GM18873 (cell line): ENCODE measurements at regions not wholly inside any gene's neighbourhood (a gene's known extent, or its start where the extent isn't known, plus 50 kb on each side); places are given as distances from the start of the nearest gene placed in this dataset.
"Not testable (repeated sequence)": the region's sequence is repeated elsewhere in the genome, so short reads cannot be mapped to it uniquely, and the experiment has no call there.

Source experiments
- ATAC-seq: cut with Tn5 transposase; IDR thresholded peaks from one replicate; pipeline ENCODE4 v1.9.1; 2021; ENCODE audit warnings: mild to moderate bottlenecking, moderate library complexity, moderate number of reproducible peaks; ENCODE audit not compliant: unreplicated experiment, low FRiP score

GRCh38 chr3:20376665-20377217, 190.7 kb upstream of the SGO1 start:
- ATAC-seq = no peak

- ATAC-seq = no peak
These were observed 189.3 kb upstream of the SGO1 start for GRCh38 chr3:20375302-20375701.

GRCh38 chr3:20370273-20371063, 184.5 kb upstream of the SGO1 start:
- not testable (repeated sequence) for ATAC-seq

GRCh38 chr3:20361000-20361399, 175.0 kb upstream of the SGO1 start:
- no peak for ATAC-seq

- no peak for ATAC-seq
These were observed 167.3 kb upstream of the SGO1 start for GRCh38 chr3:20353286-20353685.

- ATAC-seq = no peak
These were observed 166.7 kb upstream of the SGO1 start for GRCh38 chr3:20352546-20353179.

GRCh38 chr3:20350449-20350848, 164.4 kb upstream of the SGO1 start:
- ATAC-seq = no peak

- no peak for ATAC-seq
These were observed 160.9 kb upstream of the SGO1 start for GRCh38 chr3:20346916-20347315.

- no peak for ATAC-seq
These were observed 160.4 kb upstream of the SGO1 start for GRCh38 chr3:20346369-20346768.

GRCh38 chr3:20344400-20344959, 158.5 kb upstream of the SGO1 start:
- ATAC-seq = no peak

GRCh38 chr3:20343790-20344189, 157.8 kb upstream of the SGO1 start:
- ATAC-seq = no peak

- ATAC-seq = peak; percentile 86
These were observed 154.4 kb upstream of the SGO1 start for GRCh38 chr3:20340324-20340928.

GRCh38 chr3:20336572-20336971, 150.6 kb upstream of the SGO1 start:
- ATAC-seq = no peak

- no peak for ATAC-seq
These were observed 148.8 kb upstream of the SGO1 start for GRCh38 chr3:20334842-20335241.

GRCh38 chr3:20327889-20328288, 141.9 kb upstream of the SGO1 start:
- no peak for ATAC-seq

- ATAC-seq = no peak
These were observed 140.5 kb upstream of the SGO1 start for GRCh38 chr3:20326541-20326940.

GRCh38 chr3:20325563-20325962, 139.6 kb upstream of the SGO1 start:
- ATAC-seq = no peak

GRCh38 chr3:20324664-20325478, 138.9 kb upstream of the SGO1 start:
- peak; percentile 97 for ATAC-seq

- no peak for ATAC-seq
These were observed 137.4 kb upstream of the SGO1 start for GRCh38 chr3:20323307-20323927.

GRCh38 chr3:20322085-20322484, 136.1 kb upstream of the SGO1 start:
- ATAC-seq = no peak
